ENCODE measurements at regions not wholly inside any gene's neighbourhood (a gene's known extent, or its start where the extent isn't known, plus 50 kb on each side); places are given as distances from the start of the nearest gene placed in this dataset.

DNA sequence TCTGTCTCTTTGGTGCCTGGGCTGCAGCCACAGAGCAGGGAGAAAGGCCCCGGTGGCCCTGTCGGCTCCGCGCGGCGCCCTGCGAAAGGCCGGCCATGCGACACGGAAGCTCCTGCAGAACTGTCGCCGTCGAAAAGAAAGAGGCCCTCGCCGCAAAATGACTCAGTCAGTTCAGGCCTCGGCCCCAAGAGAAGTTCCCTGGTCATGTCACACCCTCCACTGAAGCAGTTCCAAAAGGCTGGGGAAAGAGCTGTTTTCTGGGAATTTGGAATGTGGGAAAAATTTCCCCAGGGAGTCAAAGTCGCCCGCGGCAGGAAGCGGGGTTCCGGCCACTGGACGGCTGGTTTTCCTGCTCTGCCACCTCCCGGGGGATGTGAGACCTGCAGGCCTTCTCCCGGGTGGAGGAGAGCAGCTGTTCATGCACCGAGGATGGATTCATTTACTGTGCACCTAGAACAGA lies 115.8 kb upstream of the ZNF678 start:
- Histone ChIP-seq H3K9me3 (no peaks in the 10 kb centered on the region), H3K27ac (no peak overlapping the region), H3K27me3 (no peaks in the 10 kb centered on the region), H3K4me1 (no peaks in the 10 kb centered on the region), H3K36me3 (no peaks in the 10 kb centered on the region), H3K4me3 (no peak overlapping the region)
- no peak for TF ChIP-seq POLR2A (IDR thresholded peaks at IDR 0.05)
- TF ChIP-seq, protein P1, sequence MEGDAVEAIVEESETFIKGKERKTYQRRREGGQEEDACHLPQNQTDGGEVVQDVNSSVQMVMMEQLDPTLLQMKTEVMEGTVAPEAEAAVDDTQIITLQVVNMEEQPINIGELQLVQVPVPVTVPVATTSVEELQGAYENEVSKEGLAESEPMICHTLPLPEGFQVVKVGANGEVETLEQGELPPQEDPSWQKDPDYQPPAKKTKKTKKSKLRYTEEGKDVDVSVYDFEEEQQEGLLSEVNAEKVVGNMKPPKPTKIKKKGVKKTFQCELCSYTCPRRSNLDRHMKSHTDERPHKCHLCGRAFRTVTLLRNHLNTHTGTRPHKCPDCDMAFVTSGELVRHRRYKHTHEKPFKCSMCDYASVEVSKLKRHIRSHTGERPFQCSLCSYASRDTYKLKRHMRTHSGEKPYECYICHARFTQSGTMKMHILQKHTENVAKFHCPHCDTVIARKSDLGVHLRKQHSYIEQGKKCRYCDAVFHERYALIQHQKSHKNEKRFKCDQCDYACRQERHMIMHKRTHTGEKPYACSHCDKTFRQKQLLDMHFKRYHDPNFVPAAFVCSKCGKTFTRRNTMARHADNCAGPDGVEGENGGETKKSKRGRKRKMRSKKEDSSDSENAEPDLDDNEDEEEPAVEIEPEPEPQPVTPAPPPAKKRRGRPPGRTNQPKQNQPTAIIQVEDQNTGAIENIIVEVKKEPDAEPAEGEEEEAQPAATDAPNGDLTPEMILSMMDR (IDR thresholded peaks at IDR 0.05) = peak in 2 of 4 donors; percentile 34 to 47
- DNase-seq (peak in 1 of 3 donors; percentile 46), ATAC-seq (peak in 3 of 4 donors; percentile 63 to 80 (median 76))
- WGBS (ENCODE audit: insufficient coverage, low coverage, low lambda C conversion rate, missing lambda C conversion rate) = 82% methylated on average over 17 of the region's 25 CpGs
- intact Hi-C loops (cut with DNase I) = loop anchor here in 1 of 2 donors (10.0 kb wide), 1 partner anchor 213 kb away; no protein-coding TSS in a partner anchor

DNA sequence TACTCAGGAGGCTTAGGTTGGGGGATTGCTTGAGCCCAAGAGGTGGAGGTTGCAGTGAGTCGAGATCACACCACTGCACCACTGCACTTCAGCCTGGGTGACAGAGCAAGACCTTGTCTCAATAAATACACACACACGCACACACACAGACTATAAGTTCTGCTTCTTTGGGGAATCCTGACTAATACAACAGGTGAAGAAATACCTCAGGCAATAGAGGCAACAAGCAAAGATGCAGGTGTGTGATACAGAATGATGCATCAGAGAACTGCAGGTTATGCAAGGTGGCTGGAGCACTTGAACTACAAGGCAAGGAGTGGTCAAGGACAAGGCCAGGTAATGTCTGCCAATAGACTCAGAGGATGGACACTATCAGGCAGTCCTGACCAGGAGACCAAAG lies 117.6 kb upstream of the ZNF678 start:
- H3K27ac ChIP-seq = no peak overlapping the region
- no peaks in the 10 kb centered on the region for H3K9me3 ChIP-seq
- no peaks in the 10 kb centered on the region for H3K27me3 ChIP-seq
- 86% methylated on average over 2 of the region's 2 CpGs for WGBS (ENCODE audit: insufficient coverage, low coverage, low lambda C conversion rate, missing lambda C conversion rate)
- no peaks in the 10 kb centered on the region for H3K36me3 ChIP-seq
- H3K4me1 ChIP-seq = no peaks in the 10 kb centered on the region
- ATAC-seq (no peak), DNase-seq (no peak)
- intact Hi-C loops (cut with DNase I) = loop anchor here in 1 of 2 donors (10.0 kb wide), 1 partner anchor 211 kb away; no protein-coding TSS in a partner anchor
- TF ChIP-seq, protein P1 (IDR thresholded peaks at IDR 0.05) = no peak
- TF ChIP-seq POLR2A (IDR thresholded peaks at IDR 0.05) = no peak
- no peak overlapping the region for H3K4me3 ChIP-seq

DNA sequence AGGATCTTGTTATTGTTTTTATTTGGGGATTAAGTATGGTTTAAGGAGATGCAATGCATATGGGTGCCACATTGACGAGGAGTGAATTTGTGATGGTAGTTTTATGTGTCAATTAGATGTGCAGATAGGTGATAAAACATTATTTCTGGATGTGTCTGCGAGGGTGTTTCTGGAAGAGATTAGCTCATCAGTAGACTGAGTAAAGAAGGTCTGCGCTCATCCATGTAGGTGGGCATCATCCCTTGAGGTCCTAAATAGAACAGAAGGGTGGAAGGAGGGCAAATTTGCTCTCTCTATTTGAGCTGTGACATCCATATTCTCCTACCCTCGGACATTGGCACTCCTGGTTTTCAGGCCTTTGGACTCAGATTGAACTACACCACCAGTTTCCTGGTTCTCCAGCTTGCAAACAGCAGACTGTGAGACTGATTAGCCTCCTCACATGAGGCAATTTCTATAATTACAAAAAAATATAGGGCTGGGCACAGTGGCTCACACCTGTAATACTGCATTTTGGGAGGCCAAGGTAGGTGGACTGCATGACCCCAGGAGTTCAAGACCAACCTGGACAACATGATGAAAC lies 118.2 kb upstream of the ZNF678 start:
- TF ChIP-seq POLR2A (IDR thresholded peaks at IDR 0.05) = no peak
- TF ChIP-seq, protein P1 (IDR thresholded peaks at IDR 0.05) = no peak
- DNase-seq = no peak
- Histone ChIP-seq H3K9me3 (no peaks in the 10 kb centered on the region), H3K36me3 (no peaks in the 10 kb centered on the region), H3K4me1 (no peaks in the 10 kb centered on the region), H3K4me3 (no peak overlapping the region), H3K27me3 (no peaks in the 10 kb centered on the region), H3K27ac (no peak overlapping the region)
- no peak for ATAC-seq
- 52% methylated on average over 3 of the region's 4 CpGs for WGBS (ENCODE audit: insufficient coverage, low coverage, low lambda C conversion rate, missing lambda C conversion rate)
- intact Hi-C loops (cut with DNase I) = loop anchor here in 1 of 2 donors (10.0 kb wide), 1 partner anchor 210 kb away; no protein-coding TSS in a partner anchor

DNA sequence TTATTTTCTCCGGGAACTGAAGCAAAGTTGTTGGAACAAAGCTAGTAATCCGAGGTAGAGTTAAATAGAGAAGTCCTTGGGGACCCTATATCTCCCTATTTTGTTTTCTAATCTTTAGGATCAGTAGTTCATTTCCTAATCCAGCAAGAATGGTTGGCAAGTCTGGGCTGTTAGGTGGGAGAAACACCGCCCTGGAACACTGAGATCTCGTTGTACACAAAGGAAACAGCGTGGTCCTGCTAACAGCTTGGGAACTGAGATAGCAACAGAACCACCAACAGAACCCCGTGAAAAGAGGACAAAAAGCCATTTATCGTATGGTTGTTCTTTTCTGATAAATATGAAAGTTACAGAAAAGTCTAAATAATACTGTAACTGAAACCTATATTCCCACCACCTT lies 121.9 kb upstream of the CDC42BPA start:
- Histone ChIP-seq H3K4me1 (no peaks in the 10 kb centered on the region), H3K4me3 (no peak overlapping the region), H3K36me3 (no peaks in the 10 kb centered on the region), H3K27ac (no peak overlapping the region), H3K27me3 (no peaks in the 10 kb centered on the region), H3K9me3 (no peaks in the 10 kb centered on the region)
- intact Hi-C loops (cut with DNase I) = loop anchor here in 1 of 2 donors (10.0 kb wide), 1 partner anchor 205 kb away; no protein-coding TSS in a partner anchor
- no peak for TF ChIP-seq POLR2A (IDR thresholded peaks at IDR 0.05)
- TF ChIP-seq, protein P1 (IDR thresholded peaks at IDR 0.05) = no peak
- WGBS (ENCODE audit: insufficient coverage, low coverage, low lambda C conversion rate, missing lambda C conversion rate) = 47% methylated on average over 7 of the region's 7 CpGs
- DNase-seq (no peak), ATAC-seq (no peak)
